GM13977 (cell line): ENCODE measurements at regions not wholly inside any gene's neighbourhood (a gene's known extent, or its start where the extent isn't known, plus 50 kb on each side); places are given as distances from the start of the nearest gene placed in this dataset.

Experiments
- DNase-seq: peaks from one replicate; pipeline ENCODE4 v3.0.0; 2012; ENCODE audit warnings: low spot score
- in situ Hi-C: fragments of 300-500 bp; cut with MboI; formaldehyde crosslinking; loops from one replicate; pipeline ENCODE4 v1.12.0; 2022; ENCODE audit warnings: low sequenced_read_pairs, low pct_unique_long_range_greater_than_20kb, mixed read lengths, inconsistent platforms; ENCODE audit not compliant: unreplicated experiment
- TF ChIP-seq, protein P1 (sequence below): IDR thresholded peaks from 2 replicates; pipeline ENCODE4 v1.5.1; 2012; ENCODE audit warnings: mild to moderate bottlenecking, control low read depth; ENCODE audit not compliant: insufficient read depth; ENCODE audit errors: extremely low read depth, missing control alignments

DNA sequence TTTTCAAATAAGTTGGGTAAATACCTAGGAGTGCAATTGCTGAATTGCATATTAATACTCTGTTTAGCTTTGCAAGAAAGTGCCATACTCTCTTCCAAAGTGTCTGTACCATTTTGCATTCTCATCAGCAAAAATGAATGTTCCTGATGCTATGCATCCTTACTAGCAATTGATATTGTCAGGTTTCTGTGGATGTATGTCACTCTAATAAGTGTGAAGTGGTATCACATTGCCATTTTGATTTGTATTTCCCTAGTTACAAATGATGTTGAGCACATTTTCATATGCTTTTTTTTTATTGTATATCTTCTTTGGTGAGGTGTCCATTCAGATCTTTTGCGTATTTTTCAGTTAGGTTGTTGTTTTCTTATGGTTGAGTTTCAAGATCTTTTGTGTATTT is 230.4 kb upstream of the MAGI2 start:
- in situ Hi-C loops, result no loop called here
- DNase-seq, result no peak
- TF ChIP-seq, protein P1, sequence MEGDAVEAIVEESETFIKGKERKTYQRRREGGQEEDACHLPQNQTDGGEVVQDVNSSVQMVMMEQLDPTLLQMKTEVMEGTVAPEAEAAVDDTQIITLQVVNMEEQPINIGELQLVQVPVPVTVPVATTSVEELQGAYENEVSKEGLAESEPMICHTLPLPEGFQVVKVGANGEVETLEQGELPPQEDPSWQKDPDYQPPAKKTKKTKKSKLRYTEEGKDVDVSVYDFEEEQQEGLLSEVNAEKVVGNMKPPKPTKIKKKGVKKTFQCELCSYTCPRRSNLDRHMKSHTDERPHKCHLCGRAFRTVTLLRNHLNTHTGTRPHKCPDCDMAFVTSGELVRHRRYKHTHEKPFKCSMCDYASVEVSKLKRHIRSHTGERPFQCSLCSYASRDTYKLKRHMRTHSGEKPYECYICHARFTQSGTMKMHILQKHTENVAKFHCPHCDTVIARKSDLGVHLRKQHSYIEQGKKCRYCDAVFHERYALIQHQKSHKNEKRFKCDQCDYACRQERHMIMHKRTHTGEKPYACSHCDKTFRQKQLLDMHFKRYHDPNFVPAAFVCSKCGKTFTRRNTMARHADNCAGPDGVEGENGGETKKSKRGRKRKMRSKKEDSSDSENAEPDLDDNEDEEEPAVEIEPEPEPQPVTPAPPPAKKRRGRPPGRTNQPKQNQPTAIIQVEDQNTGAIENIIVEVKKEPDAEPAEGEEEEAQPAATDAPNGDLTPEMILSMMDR, result no peak

DNA sequence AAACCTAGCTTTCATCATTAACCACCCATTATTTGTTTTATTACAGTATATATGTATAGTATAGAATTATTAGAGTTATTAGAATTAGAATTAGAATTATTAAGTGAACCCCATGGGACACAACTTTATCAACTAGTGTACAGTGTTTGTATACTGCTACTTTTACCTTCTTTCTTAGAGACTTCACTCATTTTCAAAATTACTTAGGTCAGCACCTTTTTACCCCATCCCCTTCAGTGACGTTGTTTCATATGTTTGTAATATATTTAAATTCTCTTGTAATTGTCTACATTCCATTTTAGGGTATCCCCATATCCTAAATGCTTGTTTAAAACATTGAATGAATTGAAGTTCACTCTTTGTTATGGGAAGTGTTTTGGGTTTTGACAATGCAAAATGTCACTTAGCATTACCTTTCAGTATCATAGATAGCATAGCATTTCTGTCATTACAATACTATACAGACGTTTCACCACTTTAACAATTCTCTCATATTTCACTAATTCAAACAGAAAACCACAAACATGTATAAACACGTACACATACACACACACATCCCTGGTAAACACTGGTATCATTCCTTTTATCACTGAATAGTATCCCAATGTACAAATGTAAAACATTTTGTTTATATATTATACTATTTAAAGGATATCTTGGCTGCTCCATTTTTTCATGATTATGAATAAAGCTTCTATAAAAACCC is 229.9 kb upstream of the MAGI2 start:
- in situ Hi-C loops, result no loop called here
- no peak for DNase-seq
- TF ChIP-seq, protein P1, result no peak

DNA sequence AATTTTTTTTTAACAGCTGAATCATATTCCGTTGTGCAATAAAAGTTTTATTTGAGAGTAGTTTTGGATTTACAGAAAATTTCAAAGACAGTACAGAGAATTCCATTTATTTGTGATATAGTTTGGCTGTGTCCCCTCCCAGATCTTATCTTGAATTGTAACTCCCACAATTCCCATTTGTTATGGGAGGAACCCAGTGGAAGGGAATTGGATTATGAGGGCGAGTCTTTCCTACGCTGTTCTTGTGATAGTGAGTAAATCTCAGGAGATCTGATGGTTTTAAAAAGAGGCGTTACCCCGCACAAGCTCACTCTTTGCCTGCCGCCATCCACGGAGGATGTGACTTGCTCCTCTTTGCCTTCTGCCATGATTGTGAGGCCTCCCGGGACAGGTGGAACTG is 228.0 kb upstream of the MAGI2 start:
- in situ Hi-C loops, result no loop called here
- no peak for DNase-seq
- TF ChIP-seq, protein P1, result no peak

DNA sequence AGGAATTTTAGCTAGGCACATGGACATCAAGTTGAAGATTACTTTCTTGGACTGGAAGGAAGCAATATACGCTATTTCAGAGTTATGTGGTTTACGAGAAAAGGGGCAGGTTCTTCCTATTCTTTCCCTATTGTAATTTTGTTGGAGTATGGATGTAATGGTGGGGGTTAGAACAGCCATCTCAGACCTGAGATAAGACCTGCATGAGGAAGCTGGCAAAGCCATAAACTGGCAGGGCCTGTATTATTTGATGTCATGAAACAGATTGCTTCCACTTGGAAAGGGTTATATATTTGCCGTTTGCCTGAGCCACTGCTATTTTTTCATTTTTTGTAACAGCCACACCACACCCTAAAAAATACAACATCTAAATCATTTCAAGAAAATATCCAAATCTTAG is 220.5 kb upstream of the MAGI2 start:
- no peak for DNase-seq
- TF ChIP-seq, protein P1, result no peak
- in situ Hi-C loops, result no loop called here

DNA sequence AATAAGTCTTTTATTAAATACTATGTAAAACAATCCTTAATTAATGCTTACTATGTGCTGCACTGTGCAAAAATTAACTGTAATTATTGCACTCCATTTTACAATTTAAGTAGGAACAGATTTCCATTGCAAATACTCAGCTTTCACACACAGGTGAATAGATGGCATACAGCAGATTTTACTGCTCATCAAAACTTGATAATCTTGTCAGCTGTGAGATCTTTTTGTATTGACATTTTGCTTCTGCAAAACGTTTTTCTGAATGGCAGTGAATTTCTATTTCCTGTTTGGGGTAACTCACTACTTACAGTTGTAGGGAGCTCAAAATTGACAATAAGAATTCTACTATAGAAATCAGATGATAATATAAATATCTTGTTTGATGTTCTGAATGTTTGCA is 220.0 kb upstream of the MAGI2 start:
- in situ Hi-C loops, result no loop called here

DNA sequence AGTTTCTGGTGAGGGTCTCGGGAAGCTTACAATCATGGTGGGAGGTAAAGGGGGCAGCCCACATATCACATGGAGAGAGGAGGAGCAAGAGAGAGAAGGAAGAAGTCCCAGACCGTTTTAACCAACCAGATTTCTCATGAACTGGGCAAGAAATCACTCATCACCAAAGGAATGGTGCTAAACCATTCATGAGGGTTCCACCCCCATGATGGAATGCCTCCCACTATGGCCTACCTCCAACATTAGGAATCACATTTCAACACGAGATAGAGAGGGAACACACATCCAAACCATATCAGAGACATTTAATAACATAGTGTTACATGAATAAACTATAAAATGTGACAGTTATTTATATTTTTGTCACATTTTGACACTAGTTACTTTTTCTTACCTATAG is 214.8 kb upstream of the MAGI2 start:
- TF ChIP-seq, protein P1, result no peak
- no peak for DNase-seq
- in situ Hi-C loops, result no loop called here

More for the DNA sequence above, 220.0 kb upstream of the MAGI2 start:
- TF ChIP-seq, protein P1, result no peak
- no peak for DNase-seq
